Gastroesophageal sphincter (tissue), 4 donors: ENCODE measurements at regions not wholly inside any gene's neighbourhood (a gene's known extent, or its start where the extent isn't known, plus 50 kb on each side); places are given as distances from the start of the nearest gene placed in this dataset.

ENCODE experiments used
- ATAC-seq: fragments of 150-250 bp; one replicate; pipeline ENCODE4 v1.9.1; 2016; ENCODE audit warnings: mild to moderate bottlenecking, moderate library complexity
- H3K27ac ChIP-seq, 4 donors: fragments of 200-600 bp; sonication (generic) in 3 of 4; 1 replicate in 3 of 4; 2 replicates in 1 of 4; pipeline ENCODE4 v1.5.1; 2016 to 2019
- H3K27me3 ChIP-seq: fragments of 200-600 bp; sonication (generic); one replicate; pipeline ENCODE4 v1.5.1; 2019
- H3K36me3 ChIP-seq, 2 donors: fragments of 200-600 bp; sonication (generic); one replicate each; pipeline ENCODE4 v1.5.1; 2019; ENCODE audit warnings: control low read depth in 1 of 2
- H3K4me1 ChIP-seq, 3 donors: fragments of 200-600 bp; sonication (generic); 1 replicate in 2 of 3; 2 replicates in 1 of 3; pipeline ENCODE4 v1.5.1; 2016 to 2019; ENCODE audit warnings: control low read depth in 2 of 3
- H3K4me3 ChIP-seq, 2 donors: fragments of 200-600 bp; sonication (generic); one replicate each; pipeline ENCODE4 v1.5.1; 2019; ENCODE audit warnings: mild to moderate bottlenecking in 1 of 2, moderate library complexity in 1 of 2
- H3K9me3 ChIP-seq, 3 donors: fragments of 200-600 bp; sonication (generic); one replicate each; pipeline ENCODE4 v1.5.1; 2017 to 2019; ENCODE audit warnings: control low read depth in 2 of 3
- EP300 ChIP-seq: sonication (generic); formaldehyde crosslinking; IDR thresholded peaks from one replicate; pipeline ENCODE4 v1.6.1; 2017; ENCODE audit warnings: antibody characterized with exemption, mild to moderate bottlenecking
- POLR2A ChIP-seq, 2 donors: fragments of 450-650 bp; IDR thresholded peaks; one replicate each; pipeline ENCODE4 v1.6.1; 2017; ENCODE audit warnings: antibody characterized with exemption in 2 of 2, mild to moderate bottlenecking in 2 of 2, moderate library complexity in 1 of 2
- POLR2AphosphoS5 ChIP-seq: sonication (generic); formaldehyde crosslinking; IDR thresholded peaks from one replicate; pipeline ENCODE4 v1.6.1; 2017; ENCODE audit warnings: antibody characterized with exemption
- WGBS, 2 donors: methylation state at CpG; one replicate each; pipeline ENCODE4 v1.1.5; 2018; ENCODE audit warnings: low coverage in 1 of 2; 5-methylcytosine and 5-hydroxymethylcytosine counted together
- TF ChIP-seq, protein P1 (sequence below), 4 experiments: fragments of 200-600 bp in 2 of 4; fragments of 450-650 bp in 2 of 4; sonication (generic) in 1 of 4; IDR thresholded peaks; one replicate each; pipeline ENCODE4 v1.5.1; 2017 to 2019; ENCODE audit warnings: antibody characterized with exemption in 4 of 4, mild to moderate bottlenecking in 2 of 4, moderate library complexity in 2 of 4

DNA sequence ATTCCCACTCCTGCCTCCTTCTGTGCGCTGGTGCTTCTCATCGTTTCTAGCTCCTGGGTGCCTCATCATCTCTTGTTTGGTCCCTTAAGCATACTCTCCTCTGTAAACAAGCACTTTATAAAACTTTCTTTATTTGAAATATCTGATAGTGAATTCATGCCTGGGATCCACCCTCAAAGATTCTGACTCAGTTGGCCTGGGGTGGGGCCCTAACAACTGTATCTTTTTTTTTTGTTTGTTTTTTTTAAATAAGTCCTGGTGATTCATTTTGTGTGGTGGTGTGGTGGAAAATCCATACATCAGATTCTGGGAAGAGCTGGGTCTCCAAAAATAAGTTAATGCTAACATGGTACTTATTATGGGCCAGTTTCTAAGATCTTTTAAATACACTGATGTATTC, 678.3 kb downstream of the TOX3 start:
- no peak for ATAC-seq

DNA sequence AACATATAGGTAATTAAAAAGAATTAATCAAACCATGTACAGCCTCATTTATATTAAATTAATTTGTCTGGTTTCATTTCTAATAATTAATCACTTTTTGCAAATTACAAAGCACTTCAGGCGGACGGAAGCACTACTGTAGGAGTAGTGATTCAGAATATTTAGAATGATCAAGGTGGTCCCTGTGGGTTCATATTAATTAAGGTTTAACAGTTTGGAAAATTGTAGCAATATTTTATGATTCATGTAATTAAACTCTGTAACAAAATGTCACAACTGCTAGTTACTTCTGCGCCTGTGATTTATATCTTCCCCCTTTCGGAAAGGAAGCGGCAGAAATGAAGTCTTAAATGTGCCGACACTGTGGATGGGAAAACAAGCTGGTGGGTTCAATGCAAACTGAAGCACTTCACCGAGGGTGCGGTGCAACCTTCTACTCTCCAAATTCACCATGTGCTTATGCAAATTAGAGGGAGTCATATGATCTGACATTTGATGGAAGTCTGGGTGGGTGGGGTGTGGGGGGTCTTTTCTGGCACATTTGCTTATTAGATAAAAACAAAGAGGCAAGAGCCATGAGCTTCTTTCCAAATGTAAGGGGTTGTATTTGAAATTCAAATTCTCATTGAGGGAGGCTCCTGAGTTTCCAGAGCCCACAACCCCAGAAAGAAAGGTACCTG, 679.4 kb downstream of the TOX3 start:
- Histone ChIP-seq H3K4me1 (no peaks in the 10 kb centered on the region), H3K9me3 (no peaks in the 10 kb centered on the region), H3K27ac (no peak overlapping the region), H3K4me3 (no peak overlapping the region), H3K36me3 (no peaks in the 10 kb centered on the region), H3K27me3 (peaks cover 9% of the 10 kb centered on the region)
- TF ChIP-seq, protein P1, sequence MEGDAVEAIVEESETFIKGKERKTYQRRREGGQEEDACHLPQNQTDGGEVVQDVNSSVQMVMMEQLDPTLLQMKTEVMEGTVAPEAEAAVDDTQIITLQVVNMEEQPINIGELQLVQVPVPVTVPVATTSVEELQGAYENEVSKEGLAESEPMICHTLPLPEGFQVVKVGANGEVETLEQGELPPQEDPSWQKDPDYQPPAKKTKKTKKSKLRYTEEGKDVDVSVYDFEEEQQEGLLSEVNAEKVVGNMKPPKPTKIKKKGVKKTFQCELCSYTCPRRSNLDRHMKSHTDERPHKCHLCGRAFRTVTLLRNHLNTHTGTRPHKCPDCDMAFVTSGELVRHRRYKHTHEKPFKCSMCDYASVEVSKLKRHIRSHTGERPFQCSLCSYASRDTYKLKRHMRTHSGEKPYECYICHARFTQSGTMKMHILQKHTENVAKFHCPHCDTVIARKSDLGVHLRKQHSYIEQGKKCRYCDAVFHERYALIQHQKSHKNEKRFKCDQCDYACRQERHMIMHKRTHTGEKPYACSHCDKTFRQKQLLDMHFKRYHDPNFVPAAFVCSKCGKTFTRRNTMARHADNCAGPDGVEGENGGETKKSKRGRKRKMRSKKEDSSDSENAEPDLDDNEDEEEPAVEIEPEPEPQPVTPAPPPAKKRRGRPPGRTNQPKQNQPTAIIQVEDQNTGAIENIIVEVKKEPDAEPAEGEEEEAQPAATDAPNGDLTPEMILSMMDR (IDR thresholded peaks at IDR 0.05), result no peak
- TF ChIP-seq EP300 (no peak), POLR2AphosphoS5 (no peak), POLR2A (IDR thresholded peaks at IDR 0.05) (no peak)
- ATAC-seq, result no peak
- 57 to 75% methylated on average over 3 to 8 of the region's 8 CpGs for WGBS, 2 donors

More for the DNA sequence above, 678.3 kb downstream of the TOX3 start:
- no peaks in the 10 kb centered on the region for H3K4me1 ChIP-seq
- TF ChIP-seq POLR2AphosphoS5, result no peak
- TF ChIP-seq, protein P1 (IDR thresholded peaks at IDR 0.05), result no peak
- no peak for TF ChIP-seq EP300
- TF ChIP-seq POLR2A (IDR thresholded peaks at IDR 0.05), result no peak
- no peak overlapping the region for H3K4me3 ChIP-seq
- no peaks in the 10 kb centered on the region for H3K36me3 ChIP-seq
- WGBS, 2 donors, result 89 to 100% methylated on average over 2 of the region's 2 CpGs
- no peaks in the 10 kb centered on the region for H3K9me3 ChIP-seq
- H3K27ac ChIP-seq, result no peak overlapping the region
- H3K27me3 ChIP-seq, result peaks cover 9% of the 10 kb centered on the region

DNA sequence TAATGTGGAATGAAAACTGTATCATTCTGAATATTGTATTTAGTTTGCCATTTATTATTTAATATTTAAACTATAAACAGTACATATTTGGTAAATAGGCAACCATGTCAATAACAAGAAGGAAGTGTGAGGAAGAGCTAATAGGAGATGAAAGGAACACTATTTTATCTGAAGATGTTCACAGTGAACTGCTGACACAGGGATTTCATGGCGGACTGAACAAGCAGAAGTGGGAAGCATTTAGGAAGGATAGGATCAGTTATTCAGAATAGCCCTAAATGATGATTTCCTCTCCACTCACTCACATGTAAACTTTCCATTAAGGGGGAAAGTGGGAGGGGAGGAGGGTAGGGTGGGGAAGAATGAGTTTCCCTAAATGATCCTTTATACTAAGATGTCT, 682.4 kb downstream of the TOX3 start:
- no peak for TF ChIP-seq EP300
- TF ChIP-seq, protein P1 (IDR thresholded peaks at IDR 0.05), result no peak
- 81 to 89% methylated on average over 1 of the region's 1 CpG for WGBS, 2 donors
- Histone ChIP-seq H3K27me3 (peaks cover 9% of the 10 kb centered on the region), H3K36me3 (no peaks in the 10 kb centered on the region), H3K27ac (no peak overlapping the region), H3K4me3 (no peak overlapping the region), H3K4me1 (no peaks in the 10 kb centered on the region), H3K9me3 (no peaks in the 10 kb centered on the region)
- no peak for ATAC-seq

DNA sequence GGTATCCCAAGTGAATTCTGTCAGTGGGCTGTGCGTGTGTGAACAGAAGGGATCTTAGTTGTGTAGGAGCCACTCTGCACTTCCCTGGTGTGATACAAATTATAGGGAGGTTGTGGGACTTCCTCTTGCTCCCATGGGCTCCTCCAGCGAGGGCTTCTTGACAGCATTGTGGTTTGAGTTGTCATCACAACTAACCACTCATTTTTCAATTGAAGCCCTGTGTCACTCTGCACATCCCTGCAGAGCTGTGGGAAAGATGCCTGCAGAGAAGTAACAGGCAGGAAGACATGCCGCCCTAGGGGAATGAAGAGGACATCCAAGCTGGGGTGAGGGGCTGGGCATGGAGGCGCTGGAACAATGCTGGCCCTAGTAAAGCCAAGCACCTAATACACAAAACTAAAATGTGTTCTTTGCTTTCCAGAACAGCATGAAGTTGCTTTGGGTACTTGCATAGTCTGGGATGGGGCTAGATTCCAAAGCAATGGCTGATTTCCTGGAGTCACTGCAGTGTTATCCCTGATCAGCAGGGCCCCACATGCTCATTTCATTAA, 692.5 kb downstream of the TOX3 start:
- Histone ChIP-seq H3K27me3 (no peaks in the 10 kb centered on the region), H3K4me1 (no peaks in the 10 kb centered on the region), H3K27ac (no peak overlapping the region), H3K36me3 (no peaks in the 10 kb centered on the region), H3K9me3 (no peaks in the 10 kb centered on the region), H3K4me3 (no peak overlapping the region)
- 71 to 78% methylated on average over 2 to 4 of the region's 4 CpGs for WGBS, 2 donors
- ATAC-seq, result no peak
- TF ChIP-seq POLR2A (IDR thresholded peaks at IDR 0.05) (no peak), EP300 (no peak), POLR2AphosphoS5 (no peak)
- TF ChIP-seq, protein P1 (IDR thresholded peaks at IDR 0.05), result no peak

DNA sequence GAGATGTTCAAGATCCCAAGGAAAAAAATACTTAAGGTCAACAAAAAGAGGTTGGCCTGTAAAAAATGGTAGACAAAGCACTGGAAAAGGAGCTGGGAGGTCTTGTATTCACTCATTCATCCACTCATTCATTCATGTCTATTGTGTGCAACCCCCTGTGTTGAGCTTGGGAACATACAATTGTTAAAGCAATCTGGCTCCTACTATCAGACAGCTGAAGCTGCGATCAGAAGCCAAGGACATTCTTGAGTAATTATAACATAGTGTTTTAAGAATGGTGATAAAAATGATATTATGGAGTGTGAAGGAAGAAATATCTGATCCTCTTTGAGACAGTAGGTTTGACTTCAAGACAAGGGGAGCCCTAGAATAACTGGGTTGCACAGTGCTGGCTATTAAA, 693.4 kb downstream of the TOX3 start:
- Histone ChIP-seq H3K36me3 (no peaks in the 10 kb centered on the region), H3K4me1 (no peaks in the 10 kb centered on the region), H3K27me3 (no peaks in the 10 kb centered on the region), H3K4me3 (no peak overlapping the region), H3K27ac (no peak overlapping the region), H3K9me3 (no peaks in the 10 kb centered on the region)
- ATAC-seq, result no peak
- TF ChIP-seq EP300, result no peak
- TF ChIP-seq POLR2A (IDR thresholded peaks at IDR 0.05), result no peak
- TF ChIP-seq, protein P1 (IDR thresholded peaks at IDR 0.05), result no peak
- no peak for TF ChIP-seq POLR2AphosphoS5
- 30 to 70% methylated on average over 1 of the region's 1 CpG for WGBS, 2 donors
